CD4-positive, alpha-beta T cell treated with Interleukin-21 for 1 hour (primary cell): ENCODE measurements at regions not wholly inside any gene's neighbourhood (a gene's known extent, or its start where the extent isn't known, plus 50 kb on each side); places are given as distances from the start of the nearest gene placed in this dataset.

Source experiments
- DNase-seq: peaks from one replicate; pipeline ENCODE4 v3.0.0-alpha.2; 2020

- DNase-seq: no peak
Measured at GRCh38 chr2:16314691-16315457, 350.8 kb downstream of the CYRIA start.

- DNase-seq: no peak
Measured at GRCh38 chr2:16314001-16314400, 351.6 kb downstream of the CYRIA start.

- no peak for DNase-seq
Measured at GRCh38 chr2:16313235-16313975, 352.2 kb downstream of the CYRIA start.

GRCh38 chr2:16312771-16313170 lies 352.9 kb downstream of the CYRIA start:
- DNase-seq: no peak

GRCh38 chr2:16311521-16312440 lies 353.9 kb downstream of the CYRIA start:
- no peak for DNase-seq

GRCh38 chr2:16308816-16309215 lies 356.8 kb downstream of the CYRIA start:
- DNase-seq: no peak

- DNase-seq: no peak
Measured at GRCh38 chr2:16304876-16305590, 360.6 kb downstream of the CYRIA start.

- no peak for DNase-seq
Measured at GRCh38 chr2:16303761-16304160, 361.9 kb downstream of the CYRIA start.

GRCh38 chr2:16303273-16303577 lies 362.4 kb downstream of the CYRIA start:
- no peak for DNase-seq

GRCh38 chr2:16302431-16303272 lies 362.3 kb downstream of the MYCN start:
- no peak for DNase-seq

GRCh38 chr2:16301961-16302360 lies 361.6 kb downstream of the MYCN start:
- DNase-seq: no peak

GRCh38 chr2:16298866-16299265 lies 358.5 kb downstream of the MYCN start:
- DNase-seq: no peak

GRCh38 chr2:16296331-16297250 lies 356.2 kb downstream of the MYCN start:
- no peak for DNase-seq

- no peak for DNase-seq
Measured at GRCh38 chr2:16296038-16296290, 355.6 kb downstream of the MYCN start.

- no peak for DNase-seq
Measured at GRCh38 chr2:16294791-16295190, 354.4 kb downstream of the MYCN start.

- DNase-seq: no peak
Measured at GRCh38 chr2:16293871-16294270, 353.5 kb downstream of the MYCN start.

GRCh38 chr2:16293398-16293797 lies 353.0 kb downstream of the MYCN start:
- DNase-seq: no peak

GRCh38 chr2:16291731-16292550 lies 351.6 kb downstream of the MYCN start:
- no peak for DNase-seq

- DNase-seq: no peak
Measured at GRCh38 chr2:16291226-16291625, 350.9 kb downstream of the MYCN start.
